Testis (tissue), 2 donors: ENCODE measurements at regions not wholly inside any gene's neighbourhood (a gene's known extent, or its start where the extent isn't known, plus 50 kb on each side); places are given as distances from the start of the nearest gene placed in this dataset.

Experiments
- CTCF ChIP-seq, 3 experiments: fragments of 450-650 bp in 2 of 3; fragments of 200-600 bp in 1 of 3; sonication (generic) in 1 of 3; IDR thresholded peaks; one replicate each; pipeline ENCODE4 v1.5.1; 2016 to 2019; ENCODE audit warnings: antibody characterized with exemption in 3 of 3, mild to moderate bottlenecking in 2 of 3, moderate library complexity in 1 of 3
- POLR2A ChIP-seq: fragments of 450-650 bp; IDR thresholded peaks from one replicate; pipeline ENCODE4 v1.6.1; 2017; ENCODE audit warnings: antibody characterized with exemption, mild to moderate bottlenecking, moderate library complexity

- TF ChIP-seq CTCF (IDR thresholded peaks at IDR 0.05) (no peak), POLR2A (no peak)
These were observed 138.7 kb downstream of the AKR1D1 start for GRCh38 chr7:138214926-138215325.
